ENCODE measurements at regions not wholly inside any gene's neighbourhood (a gene's known extent, or its start where the extent isn't known, plus 50 kb on each side); places are given as distances from the start of the nearest gene placed in this dataset.

DNA sequence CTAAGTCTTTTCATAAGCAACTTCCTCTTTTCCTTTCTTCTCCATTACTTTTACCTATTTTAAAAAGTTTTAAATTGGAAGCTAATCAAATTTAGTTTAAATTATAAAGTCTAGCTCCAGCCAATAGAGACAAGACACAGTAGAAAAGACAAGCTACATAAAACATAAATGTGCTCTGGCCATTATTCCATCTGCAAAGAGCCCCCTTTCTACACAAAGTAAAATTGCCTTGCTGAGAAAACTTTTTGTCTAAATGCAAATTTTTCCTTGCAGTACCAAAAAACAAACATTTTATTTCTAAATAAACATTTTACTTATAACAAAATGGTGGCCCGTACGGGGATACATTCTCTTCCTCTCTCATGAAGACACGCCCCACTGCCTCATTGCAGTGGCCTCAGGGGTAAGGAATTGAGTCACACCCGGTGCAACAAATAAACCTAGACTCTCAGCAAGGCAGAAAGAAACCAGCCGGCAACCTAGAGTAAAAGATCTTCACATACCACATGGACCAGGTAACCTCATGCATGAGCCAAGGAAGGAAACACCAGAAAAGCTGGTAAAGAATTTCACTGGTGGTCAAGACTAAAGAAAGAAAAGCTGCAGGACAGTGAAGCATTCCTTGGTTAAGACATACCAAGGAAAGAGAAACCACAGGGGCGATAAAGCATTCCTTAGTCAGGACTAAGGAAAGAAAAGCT, 71.6 kb upstream of the ZNF746 start:
- Histone ChIP-seq H3K4me1 (ENCODE audit: control insufficient read depth, insufficient read depth, low read length) (no peaks in the 10 kb centered on the region), H3K36me3 (ENCODE audit: control insufficient read depth, insufficient read depth, low read length) (peaks cover 2% of the 10 kb centered on the region), H3K27me3 (ENCODE audit: control insufficient read depth, insufficient read depth, low read length) (no peaks in the 10 kb centered on the region), H3K27ac (ENCODE audit: low read length) (no peak overlapping the region), H3K4me3 (ENCODE audit: low read length) (no peak overlapping the region), H3K9me3 (ENCODE audit: control insufficient read depth, insufficient read depth, low read length) (peaks cover 12% of the 10 kb centered on the region)
- WGBS (ENCODE audit: insufficient coverage), result 96% methylated on average over 6 of the region's 6 CpGs
- Mint-ChIP-seq H3K27me3 (ENCODE audit: low read depth in 2 of 2) (no peaks in the 10 kb centered on the region), H3K27ac (no peak overlapping the region), H3K4me1 (peaks cover 30 to 40% of the 10 kb centered on the region in 2 donors), H3K9me3 (peaks cover 7 to 10% of the 10 kb centered on the region in 2 donors), H3K36me3 (peaks cover 14% of the 10 kb centered on the region), H3K4me3 (no peak overlapping the region)
- ATAC-seq, result no peak
- TF ChIP-seq, protein P1, sequence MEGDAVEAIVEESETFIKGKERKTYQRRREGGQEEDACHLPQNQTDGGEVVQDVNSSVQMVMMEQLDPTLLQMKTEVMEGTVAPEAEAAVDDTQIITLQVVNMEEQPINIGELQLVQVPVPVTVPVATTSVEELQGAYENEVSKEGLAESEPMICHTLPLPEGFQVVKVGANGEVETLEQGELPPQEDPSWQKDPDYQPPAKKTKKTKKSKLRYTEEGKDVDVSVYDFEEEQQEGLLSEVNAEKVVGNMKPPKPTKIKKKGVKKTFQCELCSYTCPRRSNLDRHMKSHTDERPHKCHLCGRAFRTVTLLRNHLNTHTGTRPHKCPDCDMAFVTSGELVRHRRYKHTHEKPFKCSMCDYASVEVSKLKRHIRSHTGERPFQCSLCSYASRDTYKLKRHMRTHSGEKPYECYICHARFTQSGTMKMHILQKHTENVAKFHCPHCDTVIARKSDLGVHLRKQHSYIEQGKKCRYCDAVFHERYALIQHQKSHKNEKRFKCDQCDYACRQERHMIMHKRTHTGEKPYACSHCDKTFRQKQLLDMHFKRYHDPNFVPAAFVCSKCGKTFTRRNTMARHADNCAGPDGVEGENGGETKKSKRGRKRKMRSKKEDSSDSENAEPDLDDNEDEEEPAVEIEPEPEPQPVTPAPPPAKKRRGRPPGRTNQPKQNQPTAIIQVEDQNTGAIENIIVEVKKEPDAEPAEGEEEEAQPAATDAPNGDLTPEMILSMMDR (IDR thresholded peaks at IDR 0.05), result no peak
- intact Hi-C loops (cut with micrococcal nuclease), result no loop called here
- no peak for DNase-seq

GRCh38 chr7:149568218-149568617, 70.6 kb upstream of the ZNF746 start:
- DNase-seq (no peak), ATAC-seq (no peak)
- Histone ChIP-seq H3K4me1 (ENCODE audit: control insufficient read depth, insufficient read depth, low read length) (no peaks in the 10 kb centered on the region), H3K4me3 (ENCODE audit: low read length) (no peak overlapping the region), H3K27ac (ENCODE audit: low read length) (no peak overlapping the region), H3K9me3 (ENCODE audit: control insufficient read depth, insufficient read depth, low read length) (peaks cover 12% of the 10 kb centered on the region), H3K36me3 (ENCODE audit: control insufficient read depth, insufficient read depth, low read length) (peaks cover 2% of the 10 kb centered on the region), H3K27me3 (ENCODE audit: control insufficient read depth, insufficient read depth, low read length) (no peaks in the 10 kb centered on the region)
- intact Hi-C loops (cut with micrococcal nuclease), result no loop called here
- H3K27ac Mint-ChIP-seq, result no peak overlapping the region
- WGBS (ENCODE audit: insufficient coverage), result 98% methylated on average over 5 of the region's 5 CpGs
- peaks cover 30 to 47% of the 10 kb centered on the region in 2 donors for H3K4me1 Mint-ChIP-seq
- H3K4me3 Mint-ChIP-seq, result no peak overlapping the region
- TF ChIP-seq, protein P1 (IDR thresholded peaks at IDR 0.05), result no peak
- H3K9me3 Mint-ChIP-seq, result peaks cover 7 to 10% of the 10 kb centered on the region in 2 donors
- no peaks in the 10 kb centered on the region for H3K27me3 Mint-ChIP-seq (ENCODE audit: low read depth in 2 of 2)
- H3K36me3 Mint-ChIP-seq, result peaks cover 14% of the 10 kb centered on the region

DNA sequence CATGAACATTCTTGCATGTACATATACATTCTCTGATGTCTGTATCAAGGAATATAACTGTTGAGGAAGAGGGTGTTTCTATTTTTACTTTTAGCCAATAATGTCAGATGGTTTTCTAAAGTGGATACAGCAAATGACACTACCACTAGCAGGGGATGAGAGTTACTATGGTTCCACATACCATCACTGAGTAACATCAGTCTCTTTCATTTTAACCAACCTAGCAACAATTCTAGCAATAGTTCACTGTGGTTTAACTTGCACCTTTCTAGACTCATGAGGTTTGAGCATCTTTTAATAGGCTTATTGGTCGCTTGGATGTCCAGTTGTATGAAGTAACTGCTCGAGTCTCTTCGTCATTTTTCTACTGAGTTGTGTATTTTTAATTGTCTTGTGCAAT, 68.5 kb upstream of the ZNF746 start:
- DNase-seq (no peak), ATAC-seq (no peak)
- Histone ChIP-seq H3K36me3 (ENCODE audit: control insufficient read depth, insufficient read depth, low read length) (peaks cover 2% of the 10 kb centered on the region), H3K27ac (ENCODE audit: low read length) (no peak overlapping the region), H3K27me3 (ENCODE audit: control insufficient read depth, insufficient read depth, low read length) (no peaks in the 10 kb centered on the region), H3K4me3 (ENCODE audit: low read length) (no peak overlapping the region), H3K9me3 (ENCODE audit: control insufficient read depth, insufficient read depth, low read length) (peaks cover 12% of the 10 kb centered on the region), H3K4me1 (ENCODE audit: control insufficient read depth, insufficient read depth, low read length) (no peaks in the 10 kb centered on the region)
- intact Hi-C loops (cut with micrococcal nuclease), result no loop called here
- H3K4me3 Mint-ChIP-seq, result no peak overlapping the region
- TF ChIP-seq, protein P1 (IDR thresholded peaks at IDR 0.05), result no peak
- no peaks in the 10 kb centered on the region for H3K27me3 Mint-ChIP-seq (ENCODE audit: low read depth in 2 of 2)
- peaks cover 14% of the 10 kb centered on the region for H3K36me3 Mint-ChIP-seq
- WGBS (ENCODE audit: insufficient coverage), result 100% methylated on average over 3 of the region's 3 CpGs
- peaks cover 22 to 36% of the 10 kb centered on the region in 2 donors for H3K4me1 Mint-ChIP-seq
- peaks cover 7 to 10% of the 10 kb centered on the region in 2 donors for H3K9me3 Mint-ChIP-seq
- H3K27ac Mint-ChIP-seq, result no peak overlapping the region

DNA sequence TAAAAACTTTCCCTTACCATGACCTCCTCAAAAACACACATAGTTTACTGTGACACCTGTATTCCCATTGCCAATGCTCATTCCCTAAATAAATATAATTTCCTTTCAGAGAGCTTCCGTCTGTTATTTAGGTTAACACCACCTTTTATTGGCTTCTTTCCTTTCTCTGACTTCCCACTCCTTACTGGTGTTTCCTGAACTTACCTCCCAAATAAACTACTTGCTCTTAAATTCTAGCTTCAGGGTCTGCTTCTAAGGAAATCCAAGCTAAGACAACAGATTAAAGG, 67.4 kb upstream of the ZNF746 start:
- TF ChIP-seq, protein P1 (IDR thresholded peaks at IDR 0.05), result no peak
- Histone ChIP-seq H3K9me3 (ENCODE audit: control insufficient read depth, insufficient read depth, low read length) (peaks cover 10% of the 10 kb centered on the region), H3K36me3 (ENCODE audit: control insufficient read depth, insufficient read depth, low read length) (peaks cover 5% of the 10 kb centered on the region), H3K4me1 (ENCODE audit: control insufficient read depth, insufficient read depth, low read length) (no peaks in the 10 kb centered on the region), H3K4me3 (ENCODE audit: low read length) (no peak overlapping the region), H3K27ac (ENCODE audit: low read length) (no peak overlapping the region), H3K27me3 (ENCODE audit: control insufficient read depth, insufficient read depth, low read length) (no peaks in the 10 kb centered on the region)
- peaks cover 27 to 43% of the 10 kb centered on the region in 2 donors for H3K4me1 Mint-ChIP-seq
- H3K36me3 Mint-ChIP-seq, result peaks cover 11% of the 10 kb centered on the region
- no peaks in the 10 kb centered on the region for H3K27me3 Mint-ChIP-seq (ENCODE audit: low read depth in 2 of 2)
- peaks cover 5 to 9% of the 10 kb centered on the region in 2 donors for H3K9me3 Mint-ChIP-seq
- ATAC-seq, result no peak
- intact Hi-C loops (cut with micrococcal nuclease), result no loop called here
- WGBS (ENCODE audit: insufficient coverage), result 91% methylated on average over 1 of the region's 1 CpG
- H3K4me3 Mint-ChIP-seq, result no peak overlapping the region
- H3K27ac Mint-ChIP-seq, result no peak overlapping the region
- no peak for DNase-seq

Measured in natural killer cell (primary cell).